Calu3 (cell line): ENCODE measurements at regions not wholly inside any gene's neighbourhood (a gene's known extent, or its start where the extent isn't known, plus 50 kb on each side); places are given as distances from the start of the nearest gene placed in this dataset.
"Not testable (repeated sequence)": the region's sequence is repeated elsewhere in the genome, so short reads cannot be mapped to it uniquely, and the experiment has no call there.

Source experiments
- BruUV-seq: library from RNA; stranded (reverse); fragments of 400-500 nt; replicated peaks from 2 replicates; lab custom pipeline; 2021; lab: Mats Ljungman, UMichigan
- CTCF ChIA-PET: fragments of 300-600 bp; sonication (Branson Sonifier 250); formaldehyde crosslinking; loops from one replicate; lab custom pipeline; 2022; ENCODE audit warnings: antibody characterized with exemption; lab: Charles Lee
- DNase-seq: peaks from one replicate; pipeline ENCODE4 v3.0.0; 2022
- H3K27ac Mint-ChIP-seq: one replicate; pipeline ENCODE4 v1.8.0; 2022; ENCODE audit warnings: mixed read lengths; ENCODE audit not compliant: unreplicated experiment
- H3K27me3 Mint-ChIP-seq: one replicate; pipeline ENCODE4 v1.8.0; 2022; ENCODE audit warnings: mixed read lengths; ENCODE audit not compliant: unreplicated experiment
- H3K36me3 Mint-ChIP-seq: one replicate; pipeline ENCODE4 v1.8.0; 2022; ENCODE audit warnings: mild to moderate bottlenecking, moderate library complexity, mixed read lengths; ENCODE audit not compliant: insufficient read depth, unreplicated experiment
- H3K4me1 Mint-ChIP-seq: one replicate; pipeline ENCODE4 v1.8.0; 2022; ENCODE audit warnings: mild to moderate bottlenecking, low read depth, mixed read lengths; ENCODE audit not compliant: unreplicated experiment
- H3K4me3 Mint-ChIP-seq: one replicate; pipeline ENCODE4 v1.8.0; 2022; ENCODE audit warnings: mild to moderate bottlenecking, low read depth, moderate library complexity, mixed read lengths; ENCODE audit not compliant: unreplicated experiment
- H3K9me3 Mint-ChIP-seq: one replicate; pipeline ENCODE4 v1.8.0; 2022; ENCODE audit warnings: low read depth, mixed read lengths; ENCODE audit not compliant: unreplicated experiment
- intact Hi-C: fragments of 100-400 bp; cut with micrococcal nuclease; formaldehyde crosslinking; loops from one replicate; pipeline ENCODE4 v1.10.0; 2022; ENCODE audit not compliant: unreplicated experiment

DNA sequence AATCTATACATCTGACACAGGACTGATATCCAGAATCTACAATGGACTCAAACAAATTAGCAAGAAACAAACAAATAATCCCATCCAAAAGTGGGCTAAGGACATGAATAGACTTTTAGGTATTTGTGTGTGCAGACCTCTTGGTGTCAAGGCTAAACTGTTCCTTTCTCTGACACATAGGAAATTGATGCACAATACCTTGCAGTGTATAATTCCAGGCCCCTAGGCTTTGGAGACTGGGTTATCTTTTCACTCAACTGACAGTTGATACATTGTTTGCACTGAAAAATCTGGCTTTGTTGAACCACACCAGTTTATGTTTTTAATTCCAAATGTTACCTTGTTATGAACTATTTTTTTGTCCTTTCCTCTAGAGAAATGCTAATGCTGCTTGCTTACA is 873.1 kb upstream of the TPTE start:
- H3K36me3 Mint-ChIP-seq, DNase-seq, CTCF ChIA-PET, BruUV-seq, H3K4me1 Mint-ChIP-seq, H3K9me3 Mint-ChIP-seq, intact Hi-C loops, H3K4me3 Mint-ChIP-seq, H3K27ac Mint-ChIP-seq, H3K27me3 Mint-ChIP-seq: not testable (repeated sequence)

GRCh38 chr21:9648947-9649720 is 872.2 kb upstream of the TPTE start:
- H3K4me1 Mint-ChIP-seq, BruUV-seq, H3K4me3 Mint-ChIP-seq, H3K36me3 Mint-ChIP-seq, H3K9me3 Mint-ChIP-seq, CTCF ChIA-PET, DNase-seq, H3K27me3 Mint-ChIP-seq, intact Hi-C loops, H3K27ac Mint-ChIP-seq: not testable (repeated sequence)

DNA sequence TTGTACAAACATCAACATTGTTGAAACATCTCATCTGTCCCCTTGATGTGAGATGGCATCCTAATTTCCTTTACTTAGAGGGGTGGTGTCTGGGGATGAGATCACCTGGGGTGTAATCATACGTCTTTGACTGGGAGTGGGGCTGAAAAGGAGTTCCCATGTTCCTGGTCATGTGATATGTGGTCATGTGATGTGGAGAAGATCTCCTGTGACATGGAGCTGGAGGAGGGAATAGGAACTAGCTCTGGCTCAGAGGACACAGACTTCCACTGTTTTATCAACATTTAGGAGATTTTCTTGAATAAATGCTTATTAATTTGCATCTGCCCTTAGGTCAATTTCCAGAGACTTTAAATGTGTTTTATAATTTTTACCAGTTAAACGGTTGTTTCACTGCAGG is 868.6 kb upstream of the TPTE start:
- H3K27ac Mint-ChIP-seq, H3K4me3 Mint-ChIP-seq, H3K27me3 Mint-ChIP-seq, H3K4me1 Mint-ChIP-seq, intact Hi-C loops, H3K36me3 Mint-ChIP-seq, CTCF ChIA-PET, DNase-seq, BruUV-seq: not testable (repeated sequence)
- peaks cover 14% of the 10 kb centered on the region for H3K9me3 Mint-ChIP-seq

- BruUV-seq = not testable (repeated sequence)
Observed at GRCh38 chr21:9655221-9655620, 866.2 kb upstream of the TPTE start.

DNA sequence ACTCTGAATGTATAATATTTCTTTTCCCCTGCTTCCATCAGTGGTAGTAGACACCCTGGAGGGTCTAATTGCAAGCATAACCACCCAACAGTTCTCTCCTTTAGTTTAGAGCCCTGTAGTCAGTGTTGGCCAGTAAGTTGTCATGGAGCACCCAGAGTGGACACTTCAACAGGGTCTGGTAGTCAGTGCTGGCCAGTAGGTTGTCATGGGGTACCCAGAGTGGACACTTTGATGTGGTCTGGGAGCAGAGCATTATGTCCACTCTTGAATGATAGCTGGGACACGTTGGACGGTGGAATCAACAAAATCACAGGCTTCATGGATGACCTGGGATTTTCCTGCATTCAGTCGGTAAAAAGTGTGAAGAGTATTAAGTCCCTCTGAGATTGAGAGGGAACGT is 864.9 kb upstream of the TPTE start:
- H3K27me3 Mint-ChIP-seq, BruUV-seq, intact Hi-C loops, H3K4me3 Mint-ChIP-seq, H3K4me1 Mint-ChIP-seq, H3K27ac Mint-ChIP-seq, H3K9me3 Mint-ChIP-seq, H3K36me3 Mint-ChIP-seq, DNase-seq, CTCF ChIA-PET: not testable (repeated sequence)

More at GRCh38 chr21:9655221-9655620, 866.2 kb upstream of the TPTE start:
- H3K4me3 Mint-ChIP-seq, H3K4me1 Mint-ChIP-seq, H3K36me3 Mint-ChIP-seq, CTCF ChIA-PET, H3K27ac Mint-ChIP-seq, H3K27me3 Mint-ChIP-seq, H3K9me3 Mint-ChIP-seq, DNase-seq, intact Hi-C loops: not testable (repeated sequence)

GRCh38 chr21:9657779-9658178 is 863.6 kb upstream of the TPTE start:
- DNase-seq, intact Hi-C loops, H3K9me3 Mint-ChIP-seq, H3K27ac Mint-ChIP-seq, H3K36me3 Mint-ChIP-seq, H3K27me3 Mint-ChIP-seq, BruUV-seq, CTCF ChIA-PET, H3K4me1 Mint-ChIP-seq, H3K4me3 Mint-ChIP-seq: not testable (repeated sequence)

- H3K4me3 Mint-ChIP-seq, CTCF ChIA-PET, H3K27ac Mint-ChIP-seq, H3K4me1 Mint-ChIP-seq, H3K27me3 Mint-ChIP-seq, intact Hi-C loops, H3K36me3 Mint-ChIP-seq, BruUV-seq, H3K9me3 Mint-ChIP-seq, DNase-seq: not testable (repeated sequence)
Observed at GRCh38 chr21:9659877-9660276, 861.5 kb upstream of the TPTE start.

- H3K4me3 Mint-ChIP-seq, H3K27ac Mint-ChIP-seq, intact Hi-C loops: not testable (repeated sequence)
Observed at GRCh38 chr21:9663914-9664729, 857.3 kb upstream of the TPTE start.

GRCh38 chr21:9675811-9676210 is 845.6 kb upstream of the TPTE start:
- BruUV-seq, H3K4me3 Mint-ChIP-seq, H3K36me3 Mint-ChIP-seq, H3K9me3 Mint-ChIP-seq, H3K27ac Mint-ChIP-seq, intact Hi-C loops, CTCF ChIA-PET, DNase-seq, H3K27me3 Mint-ChIP-seq, H3K4me1 Mint-ChIP-seq: not testable (repeated sequence)

More at GRCh38 chr21:9663914-9664729, 857.3 kb upstream of the TPTE start:
- H3K4me1 Mint-ChIP-seq, H3K27me3 Mint-ChIP-seq, DNase-seq, H3K36me3 Mint-ChIP-seq, BruUV-seq, CTCF ChIA-PET, H3K9me3 Mint-ChIP-seq: not testable (repeated sequence)

- H3K4me3 Mint-ChIP-seq, H3K4me1 Mint-ChIP-seq, H3K9me3 Mint-ChIP-seq, H3K27me3 Mint-ChIP-seq, H3K36me3 Mint-ChIP-seq, DNase-seq, intact Hi-C loops, H3K27ac Mint-ChIP-seq, CTCF ChIA-PET, BruUV-seq: not testable (repeated sequence)
Observed at GRCh38 chr21:9679029-9679428, 842.4 kb upstream of the TPTE start.
